Omental fat pad (tissue), 3 donors: ENCODE measurements at regions not wholly inside any gene's neighbourhood (a gene's known extent, or its start where the extent isn't known, plus 50 kb on each side); places are given as distances from the start of the nearest gene placed in this dataset.

Experiments
- ATAC-seq: fragments of 150-250 bp; one replicate; pipeline ENCODE4 v1.9.1; 2016; ENCODE audit warnings: mild to moderate bottlenecking, moderate library complexity; ENCODE audit not compliant: low FRiP score
- DNase-seq: peaks from one replicate; pipeline ENCODE4 v3.0.0-alpha.2; 2019; ENCODE audit warnings: low spot score
- TF ChIP-seq, protein P1 (sequence below), 3 donors: fragments of 450-650 bp; IDR thresholded peaks; one replicate each; pipeline ENCODE4 v1.5.1; 2016 to 2017; ENCODE audit warnings: antibody characterized with exemption in 3 of 3, mild to moderate bottlenecking in 3 of 3, moderate library complexity in 2 of 3

DNA sequence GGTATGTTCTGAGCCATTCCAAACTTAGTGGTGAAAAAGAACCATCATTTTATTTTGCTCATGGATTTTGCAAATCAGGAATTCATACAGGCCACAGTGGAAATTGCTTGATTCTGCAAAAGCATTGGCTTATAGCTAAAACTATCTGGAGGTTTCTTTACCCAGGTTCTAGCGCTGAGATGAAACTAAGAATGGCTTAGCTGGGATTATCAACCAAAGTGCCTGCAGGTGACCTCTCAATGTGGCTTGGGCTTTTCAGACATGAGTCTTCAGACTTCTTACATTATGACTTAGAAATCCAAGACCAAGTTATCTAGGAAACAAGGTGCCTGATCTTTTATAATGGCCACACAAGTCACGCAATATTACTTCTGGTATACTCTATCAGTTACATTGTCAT lies 140.1 kb downstream of the HGF start:
- DNase-seq (no peak), ATAC-seq (no peak)
- TF ChIP-seq, protein P1, sequence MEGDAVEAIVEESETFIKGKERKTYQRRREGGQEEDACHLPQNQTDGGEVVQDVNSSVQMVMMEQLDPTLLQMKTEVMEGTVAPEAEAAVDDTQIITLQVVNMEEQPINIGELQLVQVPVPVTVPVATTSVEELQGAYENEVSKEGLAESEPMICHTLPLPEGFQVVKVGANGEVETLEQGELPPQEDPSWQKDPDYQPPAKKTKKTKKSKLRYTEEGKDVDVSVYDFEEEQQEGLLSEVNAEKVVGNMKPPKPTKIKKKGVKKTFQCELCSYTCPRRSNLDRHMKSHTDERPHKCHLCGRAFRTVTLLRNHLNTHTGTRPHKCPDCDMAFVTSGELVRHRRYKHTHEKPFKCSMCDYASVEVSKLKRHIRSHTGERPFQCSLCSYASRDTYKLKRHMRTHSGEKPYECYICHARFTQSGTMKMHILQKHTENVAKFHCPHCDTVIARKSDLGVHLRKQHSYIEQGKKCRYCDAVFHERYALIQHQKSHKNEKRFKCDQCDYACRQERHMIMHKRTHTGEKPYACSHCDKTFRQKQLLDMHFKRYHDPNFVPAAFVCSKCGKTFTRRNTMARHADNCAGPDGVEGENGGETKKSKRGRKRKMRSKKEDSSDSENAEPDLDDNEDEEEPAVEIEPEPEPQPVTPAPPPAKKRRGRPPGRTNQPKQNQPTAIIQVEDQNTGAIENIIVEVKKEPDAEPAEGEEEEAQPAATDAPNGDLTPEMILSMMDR (IDR thresholded peaks at IDR 0.05), result no peak

DNA sequence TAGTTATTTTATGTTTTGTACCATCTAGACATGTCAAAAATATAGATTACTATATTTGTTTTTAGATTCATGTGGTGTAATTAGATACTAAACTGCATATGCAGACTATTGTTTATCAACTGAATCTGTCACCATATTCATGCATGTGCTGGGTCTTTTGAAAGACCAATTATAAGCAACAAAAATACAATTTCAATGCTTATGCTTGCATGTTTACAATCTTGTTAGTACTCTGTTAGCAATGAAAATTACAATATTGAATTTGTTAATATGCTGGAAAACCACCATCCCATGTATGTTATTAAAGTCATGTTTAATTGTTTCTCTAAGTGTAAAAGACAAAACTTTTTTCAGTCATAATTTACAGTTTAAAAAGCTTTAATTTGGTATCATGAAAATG lies 140.9 kb downstream of the HGF start:
- ATAC-seq (no peak), DNase-seq (no peak)
- TF ChIP-seq, protein P1 (IDR thresholded peaks at IDR 0.05), result no peak

DNA sequence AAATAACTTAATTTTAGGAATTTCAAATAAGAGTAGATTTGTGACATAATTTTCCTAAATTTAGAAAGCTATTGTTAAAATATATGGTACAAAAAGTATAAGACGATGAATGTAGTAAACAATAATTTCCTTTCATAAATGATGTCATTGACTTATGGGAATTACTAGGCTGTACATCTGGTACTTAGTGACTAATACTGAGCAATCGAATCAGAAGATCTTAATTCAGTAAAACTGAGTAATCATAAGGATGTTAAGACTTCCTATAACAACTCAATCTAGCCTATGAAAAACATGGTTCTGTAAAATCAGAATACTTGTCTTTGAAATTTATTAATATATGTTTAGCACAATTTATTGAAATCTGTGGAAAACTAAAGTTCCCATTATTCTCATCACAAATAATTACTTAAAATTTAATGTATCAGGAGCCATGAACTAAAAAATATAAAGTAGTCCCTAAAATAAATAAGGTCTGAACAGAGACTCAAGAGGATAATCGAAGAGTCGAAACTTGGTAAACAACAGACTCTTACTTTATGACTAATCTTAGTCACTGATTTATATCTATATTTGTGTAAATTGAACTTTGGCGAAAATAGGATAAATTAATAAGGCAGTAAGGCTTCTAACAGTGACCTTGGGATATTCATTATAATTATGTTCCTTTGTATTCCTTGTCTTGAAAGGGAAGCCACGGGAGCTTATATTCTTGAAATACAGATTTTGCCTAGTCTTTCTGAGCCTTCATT lies 142.1 kb downstream of the HGF start:
- TF ChIP-seq, protein P1 (IDR thresholded peaks at IDR 0.05), result no peak
- DNase-seq (no peak), ATAC-seq (no peak)

- ATAC-seq, result no peak
- TF ChIP-seq, protein P1 (IDR thresholded peaks at IDR 0.05), result no peak
- DNase-seq, result no peak
Observed at GRCh38 chr7:81626008-81626407, 143.8 kb downstream of the HGF start.

DNA sequence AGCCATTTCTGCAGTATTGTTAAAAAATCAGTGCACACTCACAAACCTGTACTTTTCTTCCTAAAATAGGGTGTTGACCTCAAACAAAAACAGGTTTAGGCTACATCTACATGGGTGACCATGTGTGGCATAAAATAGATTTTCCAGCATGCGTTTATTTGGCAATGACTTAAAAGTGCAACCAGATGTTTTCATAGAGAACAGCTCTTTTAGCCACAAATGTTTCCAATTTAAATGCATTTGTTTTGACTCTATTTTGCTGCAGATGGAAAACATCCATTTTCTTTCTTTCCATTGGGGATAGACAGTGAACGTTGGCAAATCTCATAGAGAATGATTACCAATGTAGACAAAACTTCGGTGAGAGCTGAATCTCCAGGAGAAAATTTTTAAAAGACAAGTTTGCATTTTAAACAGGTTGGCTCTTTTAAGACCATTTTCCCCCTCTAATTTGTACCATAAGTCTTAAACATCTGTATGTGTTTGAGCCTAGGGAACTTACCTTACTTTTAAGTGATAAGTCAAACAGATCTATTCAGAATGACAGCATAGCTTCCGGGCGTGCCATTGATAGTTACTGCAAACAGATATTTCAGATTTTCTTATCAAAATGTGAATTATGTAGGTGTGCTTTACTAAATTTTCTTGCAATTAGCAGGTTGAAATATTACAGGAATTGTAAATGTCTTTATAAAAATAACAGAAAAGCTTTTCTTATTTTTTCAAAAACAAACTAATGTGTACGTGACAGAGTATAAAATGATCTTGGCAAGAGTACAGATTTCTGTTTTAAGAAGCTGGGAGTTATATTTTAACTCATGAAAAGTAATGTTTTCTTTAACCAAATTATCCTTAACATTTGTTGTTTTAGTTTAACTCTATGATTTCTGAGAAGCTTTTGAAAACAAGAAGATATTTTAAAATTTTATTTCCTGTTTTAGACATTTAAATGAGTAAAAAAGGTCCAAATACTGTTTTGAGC lies 144.9 kb downstream of the HGF start:
- ATAC-seq, result no peak
- DNase-seq, result no peak
- TF ChIP-seq, protein P1 (IDR thresholded peaks at IDR 0.05), result no peak

GRCh38 chr7:81624021-81624592 lies 145.7 kb downstream of the HGF start:
- ATAC-seq, result no peak
- DNase-seq, result no peak
- TF ChIP-seq, protein P1 (IDR thresholded peaks at IDR 0.05), result no peak
